ENCODE measurements at regions not wholly inside any gene's neighbourhood (a gene's known extent, or its start where the extent isn't known, plus 50 kb on each side); places are given as distances from the start of the nearest gene placed in this dataset.
"Not testable (repeated sequence)": the region's sequence is repeated elsewhere in the genome, so short reads cannot be mapped to it uniquely, and the experiment has no call there.

DNA sequence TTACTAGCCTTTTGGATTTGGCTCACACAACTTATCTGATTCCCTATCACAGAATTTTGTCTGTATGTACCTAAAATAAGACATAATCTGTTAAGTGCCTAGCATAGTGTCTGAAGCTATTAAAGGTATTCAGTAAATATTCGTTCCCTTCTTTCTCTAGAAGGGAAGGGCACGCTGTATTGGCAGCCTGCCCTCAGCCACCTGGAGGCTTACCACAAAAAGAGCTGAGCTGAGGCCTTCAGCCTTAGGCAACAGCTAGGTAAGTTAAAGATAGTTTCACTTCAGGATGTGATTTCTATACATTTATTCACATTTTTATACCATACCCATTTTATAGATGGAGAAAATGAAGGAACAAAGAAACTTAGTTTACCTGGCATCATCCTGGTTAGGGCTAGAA, 400.0 kb upstream of the LCORL start:
- no peak overlapping the region for H3K4me3 ChIP-seq (ENCODE audit: insufficient read depth, low read depth, low read length, poor library complexity, severe bottlenecking)

DNA sequence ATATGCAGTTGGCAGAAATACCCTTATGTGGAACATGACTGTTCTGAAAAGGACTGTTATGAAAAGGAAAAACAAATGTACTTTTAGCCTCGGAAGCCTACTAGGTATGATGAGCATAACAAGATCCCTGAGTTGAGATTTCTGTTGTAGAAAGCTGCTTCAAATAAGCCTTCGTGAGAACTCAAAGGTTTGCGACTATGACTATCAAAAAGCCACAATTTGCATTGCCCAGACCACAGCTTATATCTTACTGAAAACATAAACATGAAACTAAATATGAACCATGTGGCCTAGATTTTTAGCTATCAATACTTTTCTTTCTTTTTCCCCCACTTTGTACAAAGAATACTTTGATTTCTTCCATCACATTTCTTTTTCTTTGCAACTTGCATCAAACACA, 398.2 kb upstream of the LCORL start:
- H3K9me3 ChIP-seq (ENCODE audit: control insufficient read depth, low read length), result no peaks in the 10 kb centered on the region
- H3K4me3 ChIP-seq (ENCODE audit: insufficient read depth, low read depth, low read length, poor library complexity, severe bottlenecking), result no peak overlapping the region
- no peaks in the 10 kb centered on the region for H3K36me3 ChIP-seq (ENCODE audit: control insufficient read depth, insufficient read depth, low read length)
- no peak for DNase-seq
- no peak overlapping the region for H3K27ac ChIP-seq (ENCODE audit: insufficient read depth, low read length, poor library complexity, severe bottlenecking)
- H3K4me1 ChIP-seq (ENCODE audit: control insufficient read depth, insufficient read depth, low read length, poor library complexity, severe bottlenecking), result no peaks in the 10 kb centered on the region
- no peaks in the 10 kb centered on the region for H3K27me3 ChIP-seq (replicated peaks; ENCODE audit: control insufficient read depth, insufficient read depth, low read length, poor library complexity, severe bottlenecking)

More for the DNA sequence above, 400.0 kb upstream of the LCORL start:
- Histone ChIP-seq H3K9me3 (ENCODE audit: control insufficient read depth, low read length) (no peaks in the 10 kb centered on the region), H3K27ac (ENCODE audit: insufficient read depth, low read length, poor library complexity, severe bottlenecking) (no peak overlapping the region), H3K4me1 (ENCODE audit: control insufficient read depth, insufficient read depth, low read length, poor library complexity, severe bottlenecking) (no peaks in the 10 kb centered on the region), H3K36me3 (ENCODE audit: control insufficient read depth, insufficient read depth, low read length) (no peaks in the 10 kb centered on the region), H3K27me3 (replicated peaks; ENCODE audit: control insufficient read depth, insufficient read depth, low read length, poor library complexity, severe bottlenecking) (no peaks in the 10 kb centered on the region)
- DNase-seq, result no peak

DNA sequence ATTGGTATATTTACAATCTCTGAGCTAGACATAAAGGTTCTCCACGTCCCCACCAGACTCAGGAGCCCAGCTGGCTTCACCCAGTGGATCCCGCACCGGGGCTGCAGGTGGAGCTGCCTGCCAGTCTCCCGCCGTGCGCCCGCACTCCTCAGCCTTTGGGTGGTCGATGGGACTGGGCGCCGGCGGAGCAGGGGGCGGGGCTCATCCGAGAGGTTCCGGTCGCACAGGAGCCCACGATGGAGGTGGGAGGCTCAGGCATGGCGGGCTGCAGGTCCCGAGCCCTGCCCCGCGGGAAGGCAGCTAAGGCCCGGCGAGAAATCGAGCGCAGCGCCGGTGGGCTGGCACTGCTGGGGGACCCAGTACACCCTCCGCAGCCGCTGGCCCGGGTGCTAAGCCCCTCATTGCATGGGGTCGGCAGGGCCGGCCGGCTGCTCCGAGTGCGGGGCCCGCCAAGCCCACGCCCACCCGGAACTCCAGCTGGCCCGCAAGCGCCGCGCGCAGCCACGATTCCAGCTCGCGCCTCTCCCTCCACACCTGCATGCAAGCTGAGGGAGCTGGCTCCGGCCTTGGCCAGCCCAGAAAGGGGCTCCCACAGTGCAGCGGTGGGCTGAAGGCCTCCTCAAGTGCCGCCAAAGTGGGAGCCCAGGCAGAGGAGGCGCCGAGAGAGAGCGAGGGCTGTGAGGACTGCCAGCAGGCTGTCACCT, 396.8 kb upstream of the LCORL start:
- not testable (repeated sequence) for H3K27me3 ChIP-seq (replicated peaks; ENCODE audit: control insufficient read depth, insufficient read depth, low read length, poor library complexity, severe bottlenecking); H3K4me1 ChIP-seq (ENCODE audit: control insufficient read depth, insufficient read depth, low read length, poor library complexity, severe bottlenecking); H3K9me3 ChIP-seq (ENCODE audit: control insufficient read depth, low read length); DNase-seq; H3K4me3 ChIP-seq (ENCODE audit: insufficient read depth, low read depth, low read length, poor library complexity, severe bottlenecking); H3K36me3 ChIP-seq (ENCODE audit: control insufficient read depth, insufficient read depth, low read length); H3K27ac ChIP-seq (ENCODE audit: insufficient read depth, low read length, poor library complexity, severe bottlenecking)

DNA sequence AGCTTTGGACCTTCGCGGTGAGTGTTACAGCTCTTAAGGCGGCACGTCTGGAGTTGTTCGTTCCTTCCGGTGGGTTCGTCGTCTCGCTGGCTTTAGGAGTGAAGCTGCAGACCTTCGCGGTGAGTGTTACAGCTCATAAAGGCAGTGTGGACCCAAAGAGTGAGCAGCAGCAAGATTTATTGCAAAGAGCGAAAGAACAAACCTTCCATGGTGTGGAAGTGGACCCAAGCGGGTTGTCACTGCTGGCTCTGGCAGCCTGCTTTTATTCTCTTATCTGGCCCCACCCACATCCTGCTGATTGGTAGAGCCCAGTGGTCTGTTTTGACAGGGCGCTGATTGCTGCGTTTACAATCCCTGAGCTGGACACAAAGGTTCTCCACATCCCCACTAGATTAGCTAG, 396.1 kb upstream of the LCORL start:
- H3K4me1 ChIP-seq (ENCODE audit: control insufficient read depth, insufficient read depth, low read length, poor library complexity, severe bottlenecking); H3K36me3 ChIP-seq (ENCODE audit: control insufficient read depth, insufficient read depth, low read length); H3K4me3 ChIP-seq (ENCODE audit: insufficient read depth, low read depth, low read length, poor library complexity, severe bottlenecking); H3K9me3 ChIP-seq (ENCODE audit: control insufficient read depth, low read length); H3K27ac ChIP-seq (ENCODE audit: insufficient read depth, low read length, poor library complexity, severe bottlenecking); DNase-seq; H3K27me3 ChIP-seq (replicated peaks; ENCODE audit: control insufficient read depth, insufficient read depth, low read length, poor library complexity, severe bottlenecking): not testable (repeated sequence)

DNA sequence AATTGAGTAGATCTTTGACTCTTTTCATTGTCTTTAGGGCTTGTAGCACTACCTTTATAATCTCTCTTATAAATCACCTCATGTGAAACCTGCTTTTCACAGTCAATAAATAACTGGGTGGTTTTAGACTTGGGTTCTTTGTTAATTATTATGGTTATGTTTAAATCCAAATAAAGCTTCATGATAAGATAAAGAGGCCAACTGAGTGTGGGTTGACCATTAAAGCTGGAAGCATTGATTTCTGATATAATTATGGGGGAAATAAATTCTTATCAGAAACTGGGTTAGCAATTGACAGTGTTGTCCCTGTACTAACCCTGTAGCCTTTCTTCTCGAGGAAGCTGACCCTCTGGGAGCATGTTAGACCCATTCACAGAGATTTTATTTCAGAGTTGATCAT, 384.7 kb upstream of the LCORL start:
- H3K36me3 ChIP-seq (ENCODE audit: control insufficient read depth, insufficient read depth, low read length), result no peaks in the 10 kb centered on the region
- no peak for DNase-seq

DNA sequence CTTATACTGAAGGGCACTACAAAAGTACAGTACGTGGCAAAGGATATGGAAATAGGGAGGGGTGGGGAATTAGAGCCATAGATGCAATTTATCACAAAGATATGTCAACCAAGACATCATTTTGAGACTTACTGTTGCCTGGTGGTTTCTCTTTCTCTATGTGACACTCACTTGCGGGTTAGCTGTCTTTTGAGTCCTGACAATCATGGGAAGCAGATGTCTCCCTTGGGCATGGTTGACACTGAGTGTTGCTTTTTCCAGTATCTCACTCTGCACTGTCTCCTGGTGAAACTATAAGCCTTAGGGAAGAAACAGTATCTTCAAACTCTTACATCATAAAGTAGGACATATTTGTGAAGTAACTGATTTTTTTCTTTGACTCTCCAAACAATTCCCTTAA, 383.5 kb upstream of the LCORL start:
- H3K4me3 ChIP-seq (ENCODE audit: insufficient read depth, low read depth, low read length, poor library complexity, severe bottlenecking), result no peak overlapping the region
- H3K9me3 ChIP-seq (ENCODE audit: control insufficient read depth, low read length), result no peaks in the 10 kb centered on the region
- H3K4me1 ChIP-seq (ENCODE audit: control insufficient read depth, insufficient read depth, low read length, poor library complexity, severe bottlenecking), result no peaks in the 10 kb centered on the region
- no peaks in the 10 kb centered on the region for H3K27me3 ChIP-seq (replicated peaks; ENCODE audit: control insufficient read depth, insufficient read depth, low read length, poor library complexity, severe bottlenecking)
- H3K27ac ChIP-seq (ENCODE audit: insufficient read depth, low read length, poor library complexity, severe bottlenecking), result no peak overlapping the region
- no peak for DNase-seq
- H3K36me3 ChIP-seq (ENCODE audit: control insufficient read depth, insufficient read depth, low read length), result no peaks in the 10 kb centered on the region

More for the DNA sequence above, 384.7 kb upstream of the LCORL start:
- Histone ChIP-seq H3K4me1 (ENCODE audit: control insufficient read depth, insufficient read depth, low read length, poor library complexity, severe bottlenecking) (no peaks in the 10 kb centered on the region), H3K27me3 (replicated peaks; ENCODE audit: control insufficient read depth, insufficient read depth, low read length, poor library complexity, severe bottlenecking) (no peaks in the 10 kb centered on the region), H3K4me3 (ENCODE audit: insufficient read depth, low read depth, low read length, poor library complexity, severe bottlenecking) (no peak overlapping the region), H3K27ac (ENCODE audit: insufficient read depth, low read length, poor library complexity, severe bottlenecking) (no peak overlapping the region), H3K9me3 (ENCODE audit: control insufficient read depth, low read length) (no peaks in the 10 kb centered on the region)

DNA sequence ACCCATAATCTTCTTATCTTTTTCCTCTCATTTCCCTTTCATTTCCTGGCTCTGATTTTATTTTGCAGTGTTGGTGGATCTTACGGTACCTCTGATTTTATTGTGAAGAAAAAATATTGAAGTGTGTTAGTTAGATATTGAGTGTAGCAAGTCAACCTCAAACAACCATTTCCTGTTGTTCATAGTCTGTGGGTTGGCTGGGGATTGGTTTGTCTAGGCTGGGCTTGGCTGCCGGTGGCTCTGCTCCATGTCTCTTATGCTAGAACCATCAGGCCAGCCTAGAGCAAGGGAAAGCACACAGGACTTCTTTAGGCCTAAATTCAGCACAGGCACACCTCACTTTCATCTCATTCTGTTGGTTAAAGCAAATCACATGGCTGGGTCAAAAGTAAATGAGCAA, 383.1 kb upstream of the LCORL start:
- Histone ChIP-seq H3K27ac (ENCODE audit: insufficient read depth, low read length, poor library complexity, severe bottlenecking) (no peak overlapping the region), H3K4me1 (ENCODE audit: control insufficient read depth, insufficient read depth, low read length, poor library complexity, severe bottlenecking) (no peaks in the 10 kb centered on the region), H3K36me3 (ENCODE audit: control insufficient read depth, insufficient read depth, low read length) (no peaks in the 10 kb centered on the region), H3K9me3 (ENCODE audit: control insufficient read depth, low read length) (no peaks in the 10 kb centered on the region), H3K4me3 (ENCODE audit: insufficient read depth, low read depth, low read length, poor library complexity, severe bottlenecking) (no peak overlapping the region), H3K27me3 (replicated peaks; ENCODE audit: control insufficient read depth, insufficient read depth, low read length, poor library complexity, severe bottlenecking) (no peaks in the 10 kb centered on the region)
- no peak for DNase-seq

DNA sequence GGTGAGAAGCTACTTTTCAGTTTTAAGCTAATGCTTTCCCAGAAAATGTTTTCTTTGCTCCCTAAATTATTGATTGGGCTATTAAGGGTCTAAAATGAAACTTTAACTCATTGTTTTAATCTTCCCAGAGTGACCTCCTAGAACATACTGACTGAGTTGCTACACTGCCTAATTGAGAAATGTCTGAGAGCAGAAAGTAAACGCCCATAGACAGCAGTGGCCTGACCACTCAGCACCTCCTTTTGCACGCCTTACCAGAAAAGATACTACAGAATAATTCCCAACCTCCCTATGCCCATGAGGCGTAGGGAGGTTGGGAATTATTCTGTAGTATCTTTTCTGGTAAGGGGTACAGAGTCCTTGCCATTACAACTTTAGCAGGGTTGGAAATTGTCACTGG, 381.8 kb upstream of the LCORL start:
- Histone ChIP-seq H3K27me3 (replicated peaks; ENCODE audit: control insufficient read depth, insufficient read depth, low read length, poor library complexity, severe bottlenecking) (no peaks in the 10 kb centered on the region), H3K4me3 (ENCODE audit: insufficient read depth, low read depth, low read length, poor library complexity, severe bottlenecking) (no peak overlapping the region), H3K27ac (ENCODE audit: insufficient read depth, low read length, poor library complexity, severe bottlenecking) (no peak overlapping the region), H3K9me3 (ENCODE audit: control insufficient read depth, low read length) (no peaks in the 10 kb centered on the region), H3K36me3 (ENCODE audit: control insufficient read depth, insufficient read depth, low read length) (no peaks in the 10 kb centered on the region), H3K4me1 (ENCODE audit: control insufficient read depth, insufficient read depth, low read length, poor library complexity, severe bottlenecking) (no peaks in the 10 kb centered on the region)
- DNase-seq, result no peak

DNA sequence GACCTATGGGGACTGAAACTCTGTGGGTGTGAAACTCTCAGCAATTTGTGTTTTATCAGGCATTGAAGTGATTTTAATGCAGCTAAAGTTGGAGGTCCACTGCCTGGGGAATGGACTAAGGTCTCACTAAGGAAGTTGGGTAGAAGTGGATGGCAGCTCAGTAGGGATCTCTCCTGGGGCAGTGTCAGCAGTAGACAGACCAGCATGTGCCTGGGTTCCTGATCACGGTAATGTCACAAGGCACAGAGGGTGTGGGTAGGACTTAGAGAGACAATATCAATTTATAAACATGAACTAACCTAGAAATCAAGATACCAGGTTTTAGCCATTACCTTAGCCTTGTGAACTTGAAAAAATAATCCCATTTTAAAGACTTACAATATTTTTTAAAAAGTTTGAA, 380.3 kb upstream of the LCORL start:
- Histone ChIP-seq H3K36me3 (ENCODE audit: control insufficient read depth, insufficient read depth, low read length) (no peaks in the 10 kb centered on the region), H3K4me3 (ENCODE audit: insufficient read depth, low read depth, low read length, poor library complexity, severe bottlenecking) (no peak overlapping the region), H3K27ac (ENCODE audit: insufficient read depth, low read length, poor library complexity, severe bottlenecking) (no peak overlapping the region), H3K27me3 (replicated peaks; ENCODE audit: control insufficient read depth, insufficient read depth, low read length, poor library complexity, severe bottlenecking) (no peaks in the 10 kb centered on the region), H3K9me3 (ENCODE audit: control insufficient read depth, low read length) (no peaks in the 10 kb centered on the region), H3K4me1 (ENCODE audit: control insufficient read depth, insufficient read depth, low read length, poor library complexity, severe bottlenecking) (no peaks in the 10 kb centered on the region)
- DNase-seq, result no peak

DNA sequence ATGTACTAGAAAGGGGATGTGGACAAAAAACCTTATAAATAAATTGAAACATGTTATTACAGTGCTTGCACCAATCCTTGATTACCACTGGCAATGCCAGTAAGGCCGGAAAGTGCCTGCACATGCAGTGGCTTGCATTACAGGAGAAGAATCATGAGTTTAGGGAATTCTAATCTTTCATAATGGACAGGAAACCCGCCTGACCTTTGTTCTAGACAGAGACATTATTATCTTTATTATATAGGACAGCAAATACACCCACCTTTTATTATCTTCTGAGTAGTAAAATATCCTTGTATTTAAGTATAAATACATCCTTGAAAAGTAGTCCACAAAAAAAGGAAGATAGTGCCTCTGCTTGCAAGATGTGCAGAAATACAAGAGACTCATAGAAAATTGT, 379.9 kb upstream of the LCORL start:
- Histone ChIP-seq H3K4me3 (ENCODE audit: insufficient read depth, low read depth, low read length, poor library complexity, severe bottlenecking) (no peak overlapping the region), H3K4me1 (ENCODE audit: control insufficient read depth, insufficient read depth, low read length, poor library complexity, severe bottlenecking) (no peaks in the 10 kb centered on the region), H3K27me3 (replicated peaks; ENCODE audit: control insufficient read depth, insufficient read depth, low read length, poor library complexity, severe bottlenecking) (no peaks in the 10 kb centered on the region), H3K27ac (ENCODE audit: insufficient read depth, low read length, poor library complexity, severe bottlenecking) (no peak overlapping the region), H3K9me3 (ENCODE audit: control insufficient read depth, low read length) (no peaks in the 10 kb centered on the region), H3K36me3 (ENCODE audit: control insufficient read depth, insufficient read depth, low read length) (no peaks in the 10 kb centered on the region)
- DNase-seq, result no peak
